PC-3 (cell line): ENCODE measurements at regions not wholly inside any gene's neighbourhood (a gene's known extent, or its start where the extent isn't known, plus 50 kb on each side); places are given as distances from the start of the nearest gene placed in this dataset.

ENCODE experiments used
- ATAC-seq: fragments of 200-7000 bp; cut with Tn5 transposase; 2 replicates; pipeline ENCODE4 v1.9.1; 2020; ENCODE audit warnings: mild to moderate bottlenecking, moderate library complexity
- BruUV-seq: library from RNA; stranded (reverse); fragments of 400-500 nt; replicated peaks from 2 replicates; lab custom pipeline; 2021; lab: Mats Ljungman, UMichigan
- CTCF ChIA-PET: fragments of 300-600 bp; sonication (Branson Sonifier 250); formaldehyde crosslinking; loops from one replicate; lab custom pipeline; 2022; ENCODE audit warnings: antibody characterized with exemption; lab: Charles Lee
- POLR2A ChIA-PET: fragments of 300-600 bp; sonication (Branson Sonifier 250); formaldehyde crosslinking; loops from one replicate; lab custom pipeline; 2022; ENCODE audit warnings: antibody characterized with exemption; ENCODE audit not compliant: unreplicated experiment; lab: Charles Lee
- DNase-seq: peaks from one replicate; pipeline ENCODE4 v3.0.0-alpha.2; 2015
- H2AFZ ChIP-seq: fragments of 300-600 bp; sonication (generic); 2 replicates; pipeline ENCODE4 v1.6.0; 2016; ENCODE audit warnings: antibody characterized with exemption, low read length
- H3F3A ChIP-seq: fragments of 300-600 bp; sonication (generic); one replicate; pipeline ENCODE4 v1.6.0; 2017; ENCODE audit warnings: antibody characterized with exemption, low read length, control low read depth, mild to moderate bottlenecking; ENCODE audit not compliant: unreplicated experiment
- H3K27ac ChIP-seq: fragments of 300-600 bp; sonication (generic); 2 replicates; pipeline ENCODE4 v1.5.1; 2016; ENCODE audit warnings: mild to moderate bottlenecking, low read length
- H3K27me3 ChIP-seq: fragments of 300-600 bp; sonication (generic); 2 replicates; pipeline ENCODE4 v1.6.1; 2016; ENCODE audit warnings: low read length, mixed read lengths
- H3K36me3 ChIP-seq: fragments of 300-600 bp; sonication (generic); 2 replicates; pipeline ENCODE4 v1.6.1; 2016; ENCODE audit warnings: low read depth, mixed run types, low read length, mixed read lengths
- H3K4me1 ChIP-seq: fragments of 300-600 bp; sonication (generic); 2 replicates; pipeline ENCODE4 v1.5.1; 2016; ENCODE audit warnings: low read length; ENCODE audit not compliant: insufficient read depth
- H3K4me2 ChIP-seq: fragments of 300-600 bp; sonication (generic); 2 replicates; pipeline ENCODE4 v1.6.0; 2016; ENCODE audit warnings: low read length
- H3K4me3 ChIP-seq: fragments of 300-600 bp; sonication (generic); 2 replicates; pipeline ENCODE4 v1.5.1; 2016; ENCODE audit warnings: mild to moderate bottlenecking, low read length, mixed read lengths
- H3K79me2 ChIP-seq: fragments of 300-600 bp; sonication (generic); 2 replicates; pipeline ENCODE4 v1.6.1; 2017; ENCODE audit warnings: low read length, mixed read lengths
- H3K9ac ChIP-seq: fragments of 300-600 bp; sonication (generic); 2 replicates; pipeline ENCODE4 v1.6.0; 2016; ENCODE audit warnings: mild to moderate bottlenecking, low read length
- H3K9me2 ChIP-seq: fragments of 300-600 bp; sonication (generic); replicated peaks from 2 replicates; pipeline ENCODE4 v1.6.1; 2016; ENCODE audit warnings: mixed run types, low read length, mixed read lengths
- H3K9me3 ChIP-seq: fragments of 300-600 bp; sonication (generic); 2 replicates; pipeline ENCODE4 v1.6.1; 2016; ENCODE audit warnings: low read length, mixed read lengths
- H4K20me1 ChIP-seq: fragments of 300-600 bp; sonication (generic); 2 replicates; pipeline ENCODE4 v1.6.1; 2016; ENCODE audit warnings: low read length, mixed read lengths
- EZH2 ChIP-seq: fragments of 300-600 bp; sonication (generic); IDR thresholded peaks from one replicate; pipeline ENCODE4 v1.6.1; 2017; ENCODE audit warnings: antibody characterized with exemption, mild to moderate bottlenecking, low read length; ENCODE audit not compliant: unreplicated experiment
- EZH2phosphoT487 ChIP-seq: fragments of 300-600 bp; sonication (generic); IDR thresholded peaks from 2 replicates; pipeline ENCODE4 v1.6.1; 2018; ENCODE audit warnings: mild to moderate bottlenecking, antibody characterized with exemption, low read length, borderline replicate concordance
- intact Hi-C: fragments of 100-400 bp; cut with micrococcal nuclease; formaldehyde crosslinking; loops from 2 replicates; pipeline ENCODE4 v1.9.0; 2023
- TF ChIP-seq, protein P1 (sequence below): fragments of 300-600 bp; sonication (generic); conservative IDR thresholded peaks from 2 replicates; pipeline ENCODE4 v1.5.1; 2017; ENCODE audit warnings: antibody characterized with exemption, low read depth, mild to moderate bottlenecking, low read length

DNA sequence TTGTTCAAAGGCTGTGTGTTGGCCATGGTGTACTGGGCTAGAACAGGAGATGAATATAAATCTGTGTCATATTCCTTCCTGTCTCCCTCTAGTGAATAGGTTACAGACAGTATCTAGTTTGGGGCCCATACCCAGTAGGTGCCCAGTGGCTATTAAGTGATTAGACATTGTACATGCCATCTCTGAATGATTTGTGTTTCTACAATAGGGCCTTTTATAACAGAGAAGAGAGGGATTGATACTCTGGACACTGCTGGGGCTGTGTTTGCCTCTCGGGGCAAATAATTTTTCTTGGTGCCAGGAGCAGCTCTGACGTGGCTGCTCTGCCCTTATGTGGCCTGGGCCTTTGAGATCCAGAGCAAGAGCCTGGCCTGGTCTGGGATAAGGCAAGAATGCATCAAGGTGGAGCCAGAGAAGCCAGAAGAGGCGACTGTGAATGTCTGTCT lies 403.1 kb downstream of the SPRY2 start:
- CTCF ChIA-PET = interaction anchor here (1.3 kb wide), 1 partner anchor 403 kb away, joined by 8 read pairs; the partner anchor contains the start of gene SPRY2
- ATAC-seq (no peak), DNase-seq (no peak)
- peaks cover 36% of the 10 kb centered on the region for H3K4me1 ChIP-seq
- POLR2A ChIA-PET = no interaction called here
- no peaks in the 10 kb centered on the region for H3K27me3 ChIP-seq
- peak overlapping the region; percentile 97 for H3K27ac ChIP-seq
- peak overlapping the region; percentile 80 for H3K9ac ChIP-seq
- H3K79me2 ChIP-seq = no peaks in the 10 kb centered on the region
- TF ChIP-seq EZH2 (no peak), EZH2phosphoT487 (no peak)
- TF ChIP-seq, protein P1, sequence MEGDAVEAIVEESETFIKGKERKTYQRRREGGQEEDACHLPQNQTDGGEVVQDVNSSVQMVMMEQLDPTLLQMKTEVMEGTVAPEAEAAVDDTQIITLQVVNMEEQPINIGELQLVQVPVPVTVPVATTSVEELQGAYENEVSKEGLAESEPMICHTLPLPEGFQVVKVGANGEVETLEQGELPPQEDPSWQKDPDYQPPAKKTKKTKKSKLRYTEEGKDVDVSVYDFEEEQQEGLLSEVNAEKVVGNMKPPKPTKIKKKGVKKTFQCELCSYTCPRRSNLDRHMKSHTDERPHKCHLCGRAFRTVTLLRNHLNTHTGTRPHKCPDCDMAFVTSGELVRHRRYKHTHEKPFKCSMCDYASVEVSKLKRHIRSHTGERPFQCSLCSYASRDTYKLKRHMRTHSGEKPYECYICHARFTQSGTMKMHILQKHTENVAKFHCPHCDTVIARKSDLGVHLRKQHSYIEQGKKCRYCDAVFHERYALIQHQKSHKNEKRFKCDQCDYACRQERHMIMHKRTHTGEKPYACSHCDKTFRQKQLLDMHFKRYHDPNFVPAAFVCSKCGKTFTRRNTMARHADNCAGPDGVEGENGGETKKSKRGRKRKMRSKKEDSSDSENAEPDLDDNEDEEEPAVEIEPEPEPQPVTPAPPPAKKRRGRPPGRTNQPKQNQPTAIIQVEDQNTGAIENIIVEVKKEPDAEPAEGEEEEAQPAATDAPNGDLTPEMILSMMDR = no peak
- intact Hi-C loops = loop anchor here (5.0 to 10.0 kb wide), 4 partner anchors 123 to 405 kb away; partner anchors contain the start of gene SPRY2
- H3K36me3 ChIP-seq = no peaks in the 10 kb centered on the region
- H2AFZ ChIP-seq = peak overlapping the region; percentile 65
- no TSS peak for BruUV-seq
- H4K20me1 ChIP-seq = no peaks in the 10 kb centered on the region
- H3K9me3 ChIP-seq = no peaks in the 10 kb centered on the region
- no peak overlapping the region for H3K4me2 ChIP-seq
- no peak overlapping the region for H3K4me3 ChIP-seq
- H3F3A ChIP-seq = peaks cover 10% of the 10 kb centered on the region
- H3K9me2 ChIP-seq = no peaks in the 10 kb centered on the region

DNA sequence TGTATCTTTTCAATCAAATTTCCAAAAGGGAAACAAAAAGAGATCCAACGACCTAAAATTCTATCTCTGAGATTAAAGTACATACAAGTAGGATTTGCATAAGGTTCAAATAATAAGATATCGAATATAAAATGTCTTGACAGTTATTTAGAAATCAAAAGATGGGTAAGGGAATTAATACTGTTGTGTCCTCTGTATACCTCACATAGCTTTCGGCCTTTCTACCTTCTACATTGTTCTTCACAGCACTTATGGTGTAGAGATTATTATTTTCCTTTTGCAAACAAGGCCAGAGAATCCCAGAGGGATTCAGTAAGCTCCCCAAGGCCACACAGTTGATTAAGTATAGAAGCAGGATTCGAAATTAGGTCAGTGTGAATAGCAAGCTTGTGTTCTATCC lies 403.6 kb downstream of the SPRY2 start:
- TF ChIP-seq EZH2 (no peak), EZH2phosphoT487 (no peak)
- TF ChIP-seq, protein P1 = no peak
- H3K27ac ChIP-seq = peak overlapping the region; percentile 97
- intact Hi-C loops = loop anchor here (5.0 to 10.0 kb wide), 4 partner anchors 123 to 405 kb away; partner anchors contain the start of gene SPRY2
- H2AFZ ChIP-seq = peak overlapping the region; percentile 65
- peak overlapping the region; percentile 54 for H3K4me2 ChIP-seq
- BruUV-seq = TSS peak; percentile 96
- H3K79me2 ChIP-seq = no peaks in the 10 kb centered on the region
- H3K9me3 ChIP-seq = no peaks in the 10 kb centered on the region
- no peaks in the 10 kb centered on the region for H3K36me3 ChIP-seq
- H4K20me1 ChIP-seq = no peaks in the 10 kb centered on the region
- DNase-seq (no peak), ATAC-seq (no peak)
- H3K9ac ChIP-seq = peak overlapping the region; percentile 80
- no peak overlapping the region for H3K4me3 ChIP-seq
- ChIA-PET POLR2A (interaction anchor here (0.6 to 1.4 kb wide), 3 partner anchors 50 to 404 kb away, joined by 6 to 11 read pairs (median 10); partner anchors contain the start of gene SPRY2), CTCF (interaction anchor here (0.5 to 1.3 kb wide), 4 partner anchors 162 to 655 kb away, joined by 3 to 8 read pairs (median 4); partner anchors contain the start of gene SPRY2)
- H3K4me1 ChIP-seq = peaks cover 41% of the 10 kb centered on the region
- H3K27me3 ChIP-seq = no peaks in the 10 kb centered on the region
- peaks cover 10% of the 10 kb centered on the region for H3F3A ChIP-seq
- no peaks in the 10 kb centered on the region for H3K9me2 ChIP-seq
